WI38 (cell line): ENCODE measurements at regions not wholly inside any gene's neighbourhood (a gene's known extent, or its start where the extent isn't known, plus 50 kb on each side); places are given as distances from the start of the nearest gene placed in this dataset.

Experiments used
- H3K4me3 ChIP-seq: 2 replicates; pipeline ENCODE4 v1.5.1; 2011; ENCODE audit warnings: low read depth, mild to moderate bottlenecking, control low read depth, low read length
- TF ChIP-seq, protein P1 (sequence below): IDR thresholded peaks from 2 replicates; pipeline ENCODE4 v1.5.1; 2012; ENCODE audit warnings: low read depth, mild to moderate bottlenecking, control low read depth, low read length

DNA sequence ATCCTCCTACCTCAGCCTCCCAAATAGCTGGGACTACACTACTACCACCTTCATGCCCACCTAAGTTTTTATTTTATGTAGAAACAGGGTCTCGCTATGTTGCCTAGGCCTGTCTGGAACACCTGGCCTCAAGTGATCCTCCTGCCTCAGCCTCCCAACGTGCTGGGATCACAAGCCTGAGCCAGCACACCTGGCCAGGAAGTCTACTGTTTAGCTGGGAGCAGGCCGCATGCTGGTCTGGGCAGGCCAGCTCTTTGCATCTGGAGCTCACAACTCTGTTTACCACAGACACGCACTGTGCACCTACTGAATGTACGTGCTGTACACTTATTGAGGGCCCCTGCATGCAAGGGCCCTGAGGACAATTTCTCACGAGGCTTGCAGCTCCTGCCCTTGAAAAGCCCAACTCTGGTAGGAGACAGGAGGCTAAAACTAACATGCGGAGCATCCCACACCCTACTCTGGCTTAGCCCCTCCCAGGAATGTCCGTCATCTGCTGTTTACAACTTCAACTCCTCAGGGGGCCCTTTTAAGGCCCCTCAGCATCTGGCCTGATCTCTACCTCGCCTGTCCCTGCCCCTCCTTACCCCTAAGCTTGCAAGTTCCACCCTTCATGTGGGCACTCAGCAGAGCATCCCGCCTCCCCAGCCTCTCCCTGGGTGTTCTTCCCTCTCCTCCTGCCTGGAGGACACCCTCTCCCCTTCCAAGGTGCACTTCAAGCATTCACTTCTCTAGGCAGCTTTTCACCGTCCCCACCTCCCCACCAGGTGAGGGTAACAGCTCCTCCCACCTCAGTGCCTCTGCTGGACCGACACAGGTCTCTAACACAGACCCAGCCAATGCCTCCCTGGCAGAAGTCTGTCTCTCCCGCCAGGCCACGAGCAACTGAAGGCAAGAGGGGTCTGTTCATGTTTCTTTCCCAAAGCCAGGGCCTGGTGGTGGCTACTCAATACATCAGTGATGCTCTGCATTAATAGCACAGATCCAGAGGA is 114.2 kb upstream of the UQCRFS1 start:
- TF ChIP-seq, protein P1, sequence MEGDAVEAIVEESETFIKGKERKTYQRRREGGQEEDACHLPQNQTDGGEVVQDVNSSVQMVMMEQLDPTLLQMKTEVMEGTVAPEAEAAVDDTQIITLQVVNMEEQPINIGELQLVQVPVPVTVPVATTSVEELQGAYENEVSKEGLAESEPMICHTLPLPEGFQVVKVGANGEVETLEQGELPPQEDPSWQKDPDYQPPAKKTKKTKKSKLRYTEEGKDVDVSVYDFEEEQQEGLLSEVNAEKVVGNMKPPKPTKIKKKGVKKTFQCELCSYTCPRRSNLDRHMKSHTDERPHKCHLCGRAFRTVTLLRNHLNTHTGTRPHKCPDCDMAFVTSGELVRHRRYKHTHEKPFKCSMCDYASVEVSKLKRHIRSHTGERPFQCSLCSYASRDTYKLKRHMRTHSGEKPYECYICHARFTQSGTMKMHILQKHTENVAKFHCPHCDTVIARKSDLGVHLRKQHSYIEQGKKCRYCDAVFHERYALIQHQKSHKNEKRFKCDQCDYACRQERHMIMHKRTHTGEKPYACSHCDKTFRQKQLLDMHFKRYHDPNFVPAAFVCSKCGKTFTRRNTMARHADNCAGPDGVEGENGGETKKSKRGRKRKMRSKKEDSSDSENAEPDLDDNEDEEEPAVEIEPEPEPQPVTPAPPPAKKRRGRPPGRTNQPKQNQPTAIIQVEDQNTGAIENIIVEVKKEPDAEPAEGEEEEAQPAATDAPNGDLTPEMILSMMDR: no peak
- no peak overlapping the region for H3K4me3 ChIP-seq

DNA sequence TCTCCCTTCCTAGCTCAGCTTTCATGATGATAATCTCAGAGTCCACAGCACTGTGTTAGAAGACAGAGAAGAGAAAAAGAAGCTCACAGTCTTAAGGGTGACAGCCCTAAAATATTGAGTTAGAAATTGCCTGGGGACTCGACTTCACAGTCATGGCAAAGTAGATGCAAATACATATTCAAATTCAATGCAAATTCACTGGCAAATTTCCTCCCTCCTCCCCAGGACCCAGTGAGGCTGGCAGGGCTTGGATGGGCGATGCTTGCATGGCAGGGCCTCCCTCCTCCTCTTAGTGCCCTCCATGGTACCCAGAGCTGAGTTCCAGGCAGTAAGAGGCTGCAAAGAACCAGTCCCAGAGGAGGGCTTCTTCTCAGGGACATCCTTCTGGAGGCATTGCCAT is 115.6 kb upstream of the UQCRFS1 start:
- no peak overlapping the region for H3K4me3 ChIP-seq
- TF ChIP-seq, protein P1: no peak

DNA sequence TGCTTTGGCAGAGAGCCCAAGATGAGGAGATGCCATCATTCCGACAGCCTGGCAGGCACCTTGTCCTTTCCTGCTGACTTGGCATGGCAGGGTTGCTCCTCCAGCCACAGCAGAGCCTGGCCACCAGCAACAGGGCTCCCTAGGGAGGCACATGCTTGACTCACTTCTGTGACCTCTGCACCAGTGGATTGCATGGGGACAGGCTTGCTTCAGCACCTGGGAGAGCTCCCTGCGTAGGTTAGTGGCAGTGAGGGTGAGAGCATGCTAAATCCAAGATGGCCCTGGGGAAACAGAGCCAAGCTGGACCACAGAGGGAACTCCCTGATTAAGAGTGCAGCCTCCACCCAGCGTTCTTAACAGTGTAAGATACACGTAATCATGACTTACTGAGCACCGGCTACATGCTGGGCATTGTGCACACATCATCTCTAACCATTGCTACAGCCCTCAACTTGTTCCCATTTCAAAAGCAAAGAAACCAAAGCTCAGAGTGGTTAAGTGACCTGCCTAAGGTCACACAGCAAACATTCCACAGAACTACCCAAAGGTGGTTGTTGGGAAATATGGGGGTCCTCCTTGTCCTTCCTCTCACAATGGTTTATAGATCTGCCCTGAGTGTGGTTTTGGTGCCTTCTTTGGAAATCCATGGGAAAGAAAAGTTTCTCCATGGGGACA is 116.6 kb upstream of the UQCRFS1 start:
- TF ChIP-seq, protein P1: no peak

DNA sequence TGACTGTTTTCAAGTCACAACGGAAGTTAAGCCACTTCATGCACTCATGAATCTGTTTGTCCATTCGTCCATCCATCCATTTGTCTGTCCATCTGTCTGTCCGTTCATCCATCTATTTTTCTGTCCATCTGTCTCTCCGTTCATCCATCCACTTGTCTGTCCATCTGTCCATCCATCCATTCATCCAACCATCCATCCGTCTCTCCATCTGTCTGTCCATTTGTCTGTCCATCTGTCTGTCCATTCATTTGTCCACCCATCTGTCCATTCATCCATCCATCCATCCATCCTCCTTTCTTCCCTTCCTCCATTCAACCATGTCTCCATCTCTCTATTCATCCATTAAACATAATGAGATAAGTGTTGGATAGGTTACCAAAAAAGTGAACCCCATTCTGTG is 123.5 kb upstream of the UQCRFS1 start:
- TF ChIP-seq, protein P1: no peak

More for the DNA sequence above, 116.6 kb upstream of the UQCRFS1 start:
- no peak overlapping the region for H3K4me3 ChIP-seq

GRCh38 chr19:29337029-29337428 is 124.1 kb upstream of the UQCRFS1 start:
- H3K4me3 ChIP-seq: no peak overlapping the region
- TF ChIP-seq, protein P1: no peak

More for the DNA sequence above, 123.5 kb upstream of the UQCRFS1 start:
- H3K4me3 ChIP-seq: no peak overlapping the region

DNA sequence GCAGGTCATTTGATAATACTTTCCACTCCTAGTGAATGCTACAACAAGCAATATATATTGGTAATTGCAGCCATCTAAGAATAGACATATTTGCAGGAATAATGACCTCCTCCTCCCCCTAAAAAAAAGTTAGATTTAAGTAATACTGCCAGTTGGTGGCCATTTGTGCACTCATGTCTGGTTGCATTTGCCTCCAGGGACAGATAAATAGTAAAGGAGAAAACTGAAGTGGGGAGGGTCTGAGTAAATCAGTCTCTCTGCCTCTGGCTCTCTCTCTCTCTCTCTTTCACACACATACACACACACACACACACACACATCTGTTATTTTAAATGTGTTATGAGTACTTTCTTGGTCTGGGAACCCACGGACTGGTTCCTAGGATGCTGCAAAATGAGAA is 125.5 kb upstream of the UQCRFS1 start:
- H3K4me3 ChIP-seq: no peak overlapping the region
- TF ChIP-seq, protein P1: no peak

DNA sequence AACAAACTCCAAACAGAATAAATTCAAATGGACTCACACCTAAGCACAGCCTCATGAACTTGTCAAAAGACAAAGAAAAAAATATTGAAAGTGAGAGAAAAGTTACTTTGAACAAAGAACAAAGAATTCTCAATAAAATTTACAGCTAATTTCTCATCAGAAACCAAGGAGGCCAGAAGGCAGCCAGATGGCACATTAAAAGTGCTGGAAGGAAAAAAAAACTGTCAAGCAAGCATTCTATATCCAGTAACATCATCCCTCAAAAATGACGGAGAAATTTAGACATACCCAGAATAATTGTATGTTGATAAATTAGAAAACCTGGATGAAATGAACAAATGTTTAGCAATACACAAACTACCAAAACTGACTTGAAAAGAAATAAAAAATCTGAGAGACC is 129.8 kb upstream of the UQCRFS1 start:
- no peak overlapping the region for H3K4me3 ChIP-seq
- TF ChIP-seq, protein P1: no peak
